Mucosa of descending colon (tissue), 3 donors: ENCODE measurements at regions not wholly inside any gene's neighbourhood (a gene's known extent, or its start where the extent isn't known, plus 50 kb on each side); places are given as distances from the start of the nearest gene placed in this dataset.

Experiments
- ATAC-seq: fragments of 200-7000 bp; cut with Tn5 transposase; one replicate; pipeline ENCODE4 v1.9.1; 2020; ENCODE audit warnings: mild to moderate bottlenecking, moderate library complexity
- DNase-seq, 3 donors: peaks; one replicate each; pipeline ENCODE4 v3.0.0-alpha.2; 2020
- H3K36me3 ChIP-seq: fragments of 200-600 bp; one replicate; pipeline ENCODE4 v1.8.0; 2021; ENCODE audit warnings: low read depth, mild to moderate bottlenecking
- H3K4me1 ChIP-seq: fragments of 200-600 bp; one replicate; pipeline ENCODE4 v1.8.0; 2021; ENCODE audit warnings: low read depth, mild to moderate bottlenecking
- H3K4me3 ChIP-seq: fragments of 200-600 bp; one replicate; pipeline ENCODE4 v1.8.0; 2021; ENCODE audit warnings: mild to moderate bottlenecking
- H3K9me3 ChIP-seq: fragments of 200-600 bp; one replicate; pipeline ENCODE4 v1.8.0; 2021; ENCODE audit warnings: mild to moderate bottlenecking
- CTCF ChIP-seq: fragments of 200-600 bp; IDR thresholded peaks from one replicate; pipeline ENCODE4 v1.8.0; 2022; ENCODE audit warnings: antibody characterized with exemption, mild to moderate bottlenecking
- intact Hi-C, 2 donors: fragments of 100-400 bp; cut with DNase I in 1 of 2; cut with micrococcal nuclease in 1 of 2; formaldehyde crosslinking; loops; one replicate each; pipeline versions ENCODE4 v1.11.0 to v1.11.1; 2022; cut with DNase I, micrococcal nuclease
- donor health status: DM: no; HTN: no; CAD: no; lungs with moderate emphysema.
- donor health status: DM: no; HTN: no; CAD: no.
- donor health status: DM: no; HTN: yes; CAD: no.

- intact Hi-C loops, result no loop called here
Observed at GRCh38 chr2:176445956-176446355, 176.7 kb downstream of the MTX2 start.

DNA sequence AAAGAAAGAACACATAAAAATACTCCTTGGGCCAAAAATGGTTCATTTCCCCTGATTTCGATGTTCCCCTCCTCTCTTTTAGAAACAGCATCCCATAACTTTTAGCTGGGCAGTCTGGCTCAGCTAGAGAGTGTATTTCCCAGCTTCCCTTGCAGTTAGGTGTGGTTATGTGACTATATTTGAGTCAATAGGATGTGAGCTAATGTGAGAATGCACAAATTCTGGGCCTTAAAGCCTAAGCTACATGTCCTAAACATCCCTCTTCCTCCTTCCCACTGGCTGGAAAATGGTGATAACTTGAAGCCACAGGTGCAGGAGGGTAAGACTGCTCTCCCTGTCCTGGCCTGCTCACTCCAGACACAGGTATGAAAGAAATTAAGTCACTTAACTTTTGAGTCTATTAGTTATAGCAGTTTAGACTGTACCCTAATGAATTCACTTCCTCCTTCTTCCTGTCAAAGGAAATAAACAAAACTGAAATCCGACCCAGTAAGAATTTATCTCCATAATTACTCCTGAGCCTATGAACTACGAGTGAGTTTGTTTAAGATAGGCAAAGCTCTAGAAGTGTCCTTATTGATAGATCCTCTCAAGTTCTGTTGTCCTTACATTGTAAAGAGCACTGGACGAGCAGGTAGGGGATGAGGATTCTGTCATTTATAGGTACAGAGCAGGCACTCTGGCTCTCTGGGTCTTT is 177.6 kb downstream of the MTX2 start:
- ATAC-seq, result no peak
- H3K4me1 ChIP-seq, result peaks cover 2% of the 10 kb centered on the region
- H3K4me3 ChIP-seq, result no peak overlapping the region
- intact Hi-C loops, result no loop called here
- no peak for DNase-seq
- no peaks in the 10 kb centered on the region for H3K9me3 ChIP-seq
- TF ChIP-seq CTCF, result no peak
- no peaks in the 10 kb centered on the region for H3K36me3 ChIP-seq

More at GRCh38 chr2:176445956-176446355, 176.7 kb downstream of the MTX2 start:
- H3K4me3 ChIP-seq, result no peak overlapping the region
- TF ChIP-seq CTCF, result no peak
- no peak for DNase-seq
- peak; percentile 52 for ATAC-seq
- peaks cover 2% of the 10 kb centered on the region for H3K4me1 ChIP-seq
- H3K9me3 ChIP-seq, result no peaks in the 10 kb centered on the region
- no peaks in the 10 kb centered on the region for H3K36me3 ChIP-seq

GRCh38 chr2:176447616-176448015 is 178.4 kb downstream of the MTX2 start:
- intact Hi-C loops, result no loop called here
- Histone ChIP-seq H3K4me3 (no peak overlapping the region), H3K36me3 (no peaks in the 10 kb centered on the region), H3K4me1 (peaks cover 2% of the 10 kb centered on the region), H3K9me3 (no peaks in the 10 kb centered on the region)
- DNase-seq (no peak), ATAC-seq (no peak)
- TF ChIP-seq CTCF, result no peak

DNA sequence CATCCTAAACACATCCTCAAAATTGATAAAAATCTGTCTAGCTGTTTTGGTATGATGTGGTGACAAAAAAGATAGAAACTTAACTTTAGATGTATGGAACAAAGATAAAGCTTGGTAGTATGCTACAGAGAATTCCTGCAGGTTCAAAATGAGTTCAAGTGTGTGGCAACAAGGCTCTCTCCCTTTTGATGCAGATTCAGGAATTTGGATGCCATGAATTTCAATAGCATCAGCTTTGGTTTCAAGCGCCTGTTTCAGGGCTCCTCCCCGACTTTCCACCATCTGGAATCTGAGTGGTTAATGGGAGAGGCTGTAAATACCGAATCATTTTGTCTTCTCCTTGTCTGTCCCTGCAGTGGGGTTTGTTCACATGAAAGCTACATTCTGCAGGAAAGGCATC is 180.6 kb downstream of the MTX2 start:
- H3K4me1 ChIP-seq, result peaks cover 2% of the 10 kb centered on the region
- no peak for DNase-seq
- H3K36me3 ChIP-seq, result no peaks in the 10 kb centered on the region
- no peak overlapping the region for H3K4me3 ChIP-seq
- intact Hi-C loops, result loop anchor here (10.0 kb wide), 2 partner anchors 105 to 195 kb away; no protein-coding TSS in a partner anchor
- no peak for ATAC-seq
- no peak for TF ChIP-seq CTCF
- no peaks in the 10 kb centered on the region for H3K9me3 ChIP-seq

DNA sequence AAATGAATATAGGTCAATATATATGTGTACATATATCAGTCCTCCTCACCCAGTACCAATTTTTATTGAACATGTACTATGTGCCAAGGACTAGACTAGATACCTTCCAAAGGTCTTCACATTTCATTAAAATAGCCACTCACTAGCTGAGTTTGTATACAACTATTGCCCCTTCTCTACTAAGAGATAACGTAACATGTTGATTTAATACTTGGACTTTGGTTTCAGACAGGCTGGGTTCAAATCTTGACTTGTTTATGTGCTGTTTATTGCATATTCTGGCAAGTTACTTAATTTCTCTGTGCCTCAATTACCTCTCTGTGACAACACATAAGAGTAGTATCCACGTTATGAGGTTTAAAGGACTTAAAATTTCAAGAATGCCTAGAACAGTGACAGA is 184.5 kb downstream of the MTX2 start:
- no peak for TF ChIP-seq CTCF

More for the DNA sequence above, 184.5 kb downstream of the MTX2 start:
- DNase-seq (no peak), ATAC-seq (no peak)
- Histone ChIP-seq H3K4me1 (no peaks in the 10 kb centered on the region), H3K36me3 (no peaks in the 10 kb centered on the region), H3K9me3 (no peaks in the 10 kb centered on the region), H3K4me3 (no peak overlapping the region)
- intact Hi-C loops, result loop anchor here (2.0 to 10.0 kb wide), 3 partner anchors 101 to 313 kb away; no protein-coding TSS in a partner anchor
